HG03432 (cell line): ENCODE measurements at regions not wholly inside any gene's neighbourhood (a gene's known extent, or its start where the extent isn't known, plus 50 kb on each side); places are given as distances from the start of the nearest gene placed in this dataset.

Experiments used
- ATAC-seq: cut with Tn5 transposase; IDR thresholded peaks from one replicate; pipeline ENCODE4 v1.9.1; 2021; ENCODE audit warnings: mild to moderate bottlenecking, moderate library complexity; ENCODE audit not compliant: unreplicated experiment

GRCh38 chr12:126855768-126856167, 1411.2 kb upstream of the TMEM132C start:
- no peak for ATAC-seq

DNA sequence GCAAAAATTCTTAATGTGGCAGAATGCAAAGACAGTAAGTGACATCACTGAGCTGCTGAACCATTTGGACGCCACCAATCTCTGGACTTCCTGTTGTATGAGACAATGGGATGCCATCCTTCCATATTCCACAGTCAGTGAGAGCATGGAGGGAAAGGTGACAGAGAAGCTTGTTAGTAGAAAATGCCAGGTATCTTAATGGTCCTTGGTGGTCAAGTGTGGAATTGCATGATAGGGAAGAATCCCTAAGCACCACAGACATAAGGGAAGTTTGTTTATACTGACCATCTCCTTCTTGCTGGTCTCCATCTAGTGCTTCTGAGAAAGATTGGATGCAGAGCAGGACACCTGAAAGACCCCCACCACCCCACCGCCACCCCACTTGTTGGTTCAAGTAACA, 1410.0 kb upstream of the TMEM132C start:
- no peak for ATAC-seq

DNA sequence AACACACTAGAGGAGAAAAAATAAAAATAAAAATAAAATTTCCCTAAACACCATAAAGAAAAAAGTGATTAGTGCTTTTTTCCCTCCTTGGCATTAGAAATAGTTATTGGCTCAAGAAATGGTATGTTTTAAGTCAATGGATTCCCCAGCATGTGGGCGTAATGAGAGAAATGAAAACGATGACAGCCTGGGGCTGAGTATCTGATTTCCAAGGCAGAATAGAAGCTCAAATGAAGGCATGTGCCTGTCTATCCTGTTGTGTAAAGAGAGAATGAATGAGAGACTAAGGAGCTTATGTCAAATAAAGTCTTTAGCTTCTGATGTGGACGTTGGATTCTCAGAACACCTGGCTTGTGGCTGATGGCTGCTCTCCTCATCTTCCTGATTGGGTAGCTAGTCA, 1408.4 kb upstream of the TMEM132C start:
- no peak for ATAC-seq

- ATAC-seq, result no peak
These were observed 1406.8 kb upstream of the TMEM132C start for GRCh38 chr12:126860210-126860609.

DNA sequence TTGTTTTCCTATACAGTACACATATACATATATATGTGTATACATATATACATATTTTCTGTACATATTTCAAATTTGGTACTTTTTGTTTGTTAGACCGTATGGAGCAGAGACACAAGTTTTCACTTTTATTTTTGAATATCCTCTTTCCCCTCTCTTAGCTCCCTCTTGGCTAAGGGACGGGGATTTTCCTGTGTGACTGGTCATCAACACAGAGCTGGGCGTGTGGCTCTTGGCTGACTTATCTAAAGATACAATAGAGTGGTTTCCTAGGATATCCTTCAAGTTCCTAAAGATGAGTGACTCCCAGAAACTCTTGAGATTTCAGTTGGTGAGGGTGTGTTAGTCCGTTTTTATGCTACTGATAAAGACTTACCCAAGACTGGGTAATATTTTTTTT, 1404.5 kb upstream of the TMEM132C start:
- no peak for ATAC-seq

GRCh38 chr12:126869644-126870043, 1397.3 kb upstream of the TMEM132C start:
- ATAC-seq, result no peak

DNA sequence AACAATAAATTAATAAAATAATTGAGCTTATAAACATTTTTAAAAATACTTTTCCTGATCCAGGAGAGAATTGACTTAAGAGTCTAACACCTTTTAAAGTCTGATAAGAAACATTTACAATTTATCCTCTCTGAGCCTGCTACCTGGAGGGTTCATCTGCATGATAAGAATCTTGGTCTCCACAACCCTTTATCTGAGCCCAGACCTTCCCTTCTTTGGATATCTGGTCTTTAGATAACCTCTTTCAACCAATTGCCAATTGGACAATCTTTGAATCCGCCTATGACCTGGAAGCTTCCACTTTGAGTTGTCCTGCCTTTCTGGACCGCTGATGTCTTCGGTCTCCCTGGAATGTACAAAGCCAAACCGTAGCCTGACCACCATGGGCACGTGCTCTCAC, 1393.3 kb upstream of the TMEM132C start:
- no peak for ATAC-seq

- peak; percentile 99 for ATAC-seq
These were observed 1392.4 kb upstream of the TMEM132C start for GRCh38 chr12:126874427-126875026.

DNA sequence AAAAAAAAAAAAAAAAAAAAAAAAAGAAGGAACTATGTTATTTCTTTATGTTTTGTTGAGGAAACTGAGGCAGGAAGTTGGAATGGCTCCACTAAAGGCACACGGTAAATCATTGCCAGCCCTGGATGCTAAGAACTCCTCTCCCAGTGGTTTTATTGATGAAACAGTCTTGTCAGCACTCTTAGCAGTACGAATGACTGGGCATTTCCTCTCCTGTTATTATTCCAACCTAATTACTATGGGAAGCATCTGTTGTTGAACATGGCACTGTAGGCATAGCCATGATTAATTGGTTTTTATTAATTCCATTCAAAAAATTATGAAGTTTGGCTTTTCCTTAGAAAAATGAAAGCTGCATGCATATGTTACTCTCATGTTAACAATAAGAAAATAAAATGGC, 1387.1 kb upstream of the TMEM132C start:
- ATAC-seq, result no peak

DNA sequence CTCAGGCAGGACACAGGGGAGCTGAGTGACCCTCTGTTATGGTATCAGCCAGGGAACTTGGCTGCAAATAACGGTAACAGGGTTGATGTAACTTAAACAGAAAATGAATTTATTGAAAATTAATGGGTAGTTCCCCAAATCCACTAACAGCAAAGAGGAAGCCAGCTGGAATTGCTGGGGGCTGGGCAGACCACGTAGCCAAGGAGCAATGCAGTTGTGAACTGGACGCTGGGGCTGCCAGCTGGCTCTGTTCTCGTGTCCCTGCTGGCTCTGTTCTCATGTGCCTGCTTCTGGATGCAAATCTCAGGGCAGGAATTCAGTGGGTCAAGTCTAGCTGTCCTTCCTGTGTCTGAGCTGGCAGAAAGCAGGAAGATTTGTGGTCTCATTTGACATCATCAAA, 1383.3 kb upstream of the TMEM132C start:
- no peak for ATAC-seq

GRCh38 chr12:126889501-126889900, 1377.5 kb upstream of the TMEM132C start:
- ATAC-seq, result no peak

DNA sequence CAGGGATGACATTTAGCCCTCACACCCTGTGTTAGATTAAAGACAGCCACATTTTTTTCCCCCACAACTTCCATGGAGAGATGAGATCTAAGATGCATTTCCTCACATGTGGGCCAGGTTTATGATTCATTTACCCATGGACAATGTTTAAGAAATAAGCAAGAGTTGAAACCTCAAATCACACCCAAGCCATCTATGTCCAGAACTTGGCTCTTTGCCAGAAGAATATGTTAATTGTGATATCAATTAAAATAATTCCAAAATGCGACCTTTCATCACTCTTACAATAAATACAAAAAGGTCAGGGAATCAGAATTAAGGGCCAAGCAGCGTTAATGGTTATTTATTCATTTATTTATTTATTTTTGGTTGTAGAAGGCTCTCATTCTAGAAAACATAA, 1376.9 kb upstream of the TMEM132C start:
- no peak for ATAC-seq

GRCh38 chr12:126891789-126892188, 1375.2 kb upstream of the TMEM132C start:
- ATAC-seq, result no peak

GRCh38 chr12:126895951-126896913, 1370.7 kb upstream of the TMEM132C start:
- no peak for ATAC-seq

GRCh38 chr12:126897102-126897501, 1369.9 kb upstream of the TMEM132C start:
- ATAC-seq, result no peak

- no peak for ATAC-seq
These were observed 1369.2 kb upstream of the TMEM132C start for GRCh38 chr12:126897778-126898177.

DNA sequence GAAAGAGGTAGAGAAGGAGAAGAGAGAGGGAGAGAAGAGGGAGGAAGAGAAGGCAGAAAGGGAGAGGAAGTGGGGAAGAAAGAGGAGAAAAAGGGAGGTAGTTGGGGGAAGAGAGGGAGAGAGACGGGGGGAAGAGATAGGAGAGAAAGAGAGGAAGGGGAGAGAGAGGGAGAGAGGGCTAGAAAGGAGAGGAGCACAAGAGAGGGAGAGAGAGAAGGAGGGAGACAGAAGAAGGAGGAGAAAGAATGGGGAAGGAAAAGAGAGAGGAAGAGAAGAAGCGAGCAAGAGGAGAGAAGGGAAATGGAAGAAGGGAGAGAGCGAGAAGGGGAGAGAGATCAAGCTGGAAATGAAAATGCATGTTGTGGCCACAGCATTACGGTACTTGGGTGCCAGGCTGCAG, 1368.4 kb upstream of the TMEM132C start:
- ATAC-seq, result no peak

- no peak for ATAC-seq
These were observed 1366.8 kb upstream of the TMEM132C start for GRCh38 chr12:126899926-126900792.

- no peak for ATAC-seq
These were observed 1363.7 kb upstream of the TMEM132C start for GRCh38 chr12:126903027-126903876.

DNA sequence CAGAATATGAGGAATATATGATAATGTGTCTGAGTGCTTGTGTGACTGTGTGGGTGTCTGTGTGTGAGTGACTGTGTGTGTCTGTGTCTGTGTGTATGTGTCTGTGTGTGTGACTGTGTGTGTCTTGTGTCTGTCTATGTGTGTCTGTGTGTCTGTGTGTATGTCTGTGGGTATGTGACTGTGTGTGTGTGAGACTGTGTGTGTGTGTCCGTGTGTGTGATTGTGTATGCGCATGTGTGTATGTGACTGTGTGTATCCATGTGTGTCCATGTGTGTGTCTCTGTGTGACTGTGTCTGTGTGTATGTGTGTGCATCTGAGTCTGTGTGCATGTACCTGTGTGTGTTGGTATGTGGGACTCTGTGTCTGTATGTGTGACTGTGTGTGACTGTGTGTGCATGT, 1361.2 kb upstream of the TMEM132C start:
- no peak for ATAC-seq
